DMS153 treated with DMSO at 0.1 percent for 48 hours (cell line): ENCODE measurements at regions not wholly inside any gene's neighbourhood (a gene's known extent, or its start where the extent isn't known, plus 50 kb on each side); places are given as distances from the start of the nearest gene placed in this dataset.

Source experiments
- DNase-seq: peaks from one replicate; lab custom pipeline; 2025; ENCODE audit not compliant: unreplicated experiment; lab: John Stamatoyannopoulos, UW

- no peak for DNase-seq
These were observed 96.7 kb upstream of the ARAP3 start for GRCh38 chr5:141778683-141779082.

GRCh38 chr5:141778206-141778605 lies 96.2 kb upstream of the ARAP3 start:
- no peak for DNase-seq

GRCh38 chr5:141777711-141778110 lies 95.7 kb upstream of the ARAP3 start:
- DNase-seq: no peak

- DNase-seq: no peak
These were observed 95.1 kb upstream of the ARAP3 start for GRCh38 chr5:141777130-141777529.

- no peak for DNase-seq
These were observed 91.9 kb upstream of the ARAP3 start for GRCh38 chr5:141773779-141774562.

- no peak for DNase-seq
These were observed 90.3 kb upstream of the ARAP3 start for GRCh38 chr5:141772281-141772680.

- DNase-seq: no peak
These were observed 89.5 kb upstream of the ARAP3 start for GRCh38 chr5:141771562-141771961.

GRCh38 chr5:141771031-141771430 lies 89.0 kb upstream of the ARAP3 start:
- DNase-seq: no peak

- no peak for DNase-seq
These were observed 87.6 kb upstream of the ARAP3 start for GRCh38 chr5:141769671-141770070.

- DNase-seq: no peak
These were observed 85.6 kb upstream of the ARAP3 start for GRCh38 chr5:141767671-141768070.

GRCh38 chr5:141765896-141766551 lies 84.0 kb upstream of the ARAP3 start:
- DNase-seq: no peak

- no peak for DNase-seq
These were observed 81.5 kb upstream of the ARAP3 start for GRCh38 chr5:141763541-141763940.

GRCh38 chr5:141762790-141763368 lies 80.8 kb upstream of the ARAP3 start:
- no peak for DNase-seq

- DNase-seq: no peak
These were observed 80.3 kb upstream of the ARAP3 start for GRCh38 chr5:141762316-141762715.

GRCh38 chr5:141760753-141761152 lies 78.7 kb upstream of the ARAP3 start:
- no peak for DNase-seq

GRCh38 chr5:141760193-141760592 lies 78.2 kb upstream of the ARAP3 start:
- DNase-seq: no peak

- no peak for DNase-seq
These were observed 76.4 kb upstream of the ARAP3 start for GRCh38 chr5:141758310-141758998.

- DNase-seq: no peak
These were observed 75.4 kb upstream of the ARAP3 start for GRCh38 chr5:141757402-141757801.

- no peak for DNase-seq
These were observed 74.2 kb upstream of the ARAP3 start for GRCh38 chr5:141756196-141756595.

GRCh38 chr5:141753971-141754713 lies 72.1 kb upstream of the ARAP3 start:
- DNase-seq: no peak
